NOMO-1 treated with DMSO at 0.1 percent for 48 hours (cell line): ENCODE measurements at regions not wholly inside any gene's neighbourhood (a gene's known extent, or its start where the extent isn't known, plus 50 kb on each side); places are given as distances from the start of the nearest gene placed in this dataset.

Experiments
- DNase-seq: peaks from one replicate; lab custom pipeline; 2025; ENCODE audit not compliant: unreplicated experiment; lab: John Stamatoyannopoulos, UW

GRCh38 chr11:56932572-56933220 is 56.0 kb upstream of the OR5AK2 start:
- DNase-seq: peak; percentile 8

DNA sequence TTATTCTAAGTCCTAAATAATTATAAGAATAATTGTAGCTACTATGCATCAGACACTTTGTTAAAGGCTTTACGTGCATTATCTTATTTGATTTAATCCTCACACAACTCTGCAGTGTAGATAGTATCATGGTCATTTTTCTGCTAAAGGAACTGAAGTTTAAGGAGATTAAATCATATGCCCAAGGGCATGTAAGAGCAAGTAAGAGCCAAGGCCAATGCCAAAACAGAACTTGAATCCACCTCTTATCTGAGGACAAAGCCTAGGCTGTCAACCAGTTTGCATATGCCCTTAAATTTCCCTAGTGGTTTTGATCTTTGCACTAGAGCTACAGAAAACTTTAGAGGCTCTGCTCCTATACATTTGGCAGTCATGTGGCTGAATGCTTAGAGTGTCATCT is 65.6 kb upstream of the OR5AK2 start:
- DNase-seq: no peak

GRCh38 chr11:56922421-56922820 is 66.3 kb upstream of the OR5AK2 start:
- DNase-seq: no peak

DNA sequence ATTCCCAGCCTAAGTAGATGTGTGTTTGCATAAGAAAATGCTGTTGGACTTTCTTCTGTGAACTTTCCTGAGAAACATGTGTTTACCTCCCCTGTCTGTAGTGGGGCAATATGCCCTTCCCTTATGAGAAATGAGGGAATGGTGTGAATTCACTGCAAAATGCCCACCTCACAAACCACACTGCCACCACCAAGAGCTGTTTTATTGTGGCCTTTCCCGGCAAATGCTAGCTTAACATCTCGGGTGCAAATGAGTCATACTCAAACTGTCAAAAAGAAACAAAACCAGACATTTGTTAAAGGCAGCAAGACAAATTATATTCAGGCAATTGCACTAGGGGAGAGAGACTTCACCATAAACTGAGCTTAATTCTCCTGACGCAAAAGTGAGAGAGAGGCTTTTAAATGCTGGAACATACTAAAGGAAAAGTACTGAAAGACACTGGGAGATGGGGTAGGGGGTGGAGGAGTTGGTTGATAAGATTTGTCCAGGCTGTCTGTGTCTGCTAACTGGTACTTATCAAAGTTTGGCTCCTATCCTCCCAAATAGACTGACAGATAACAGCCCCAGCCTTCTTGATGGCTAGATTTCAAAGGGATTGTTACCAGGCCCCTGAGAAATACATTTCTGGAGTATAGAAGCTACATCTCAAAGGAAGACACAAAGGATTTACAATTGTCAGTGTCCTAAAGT is 70.9 kb upstream of the OR5AK2 start:
- DNase-seq: no peak

- DNase-seq: no peak
Measured at GRCh38 chr11:56916587-56916986, 72.1 kb upstream of the OR5AK2 start.

DNA sequence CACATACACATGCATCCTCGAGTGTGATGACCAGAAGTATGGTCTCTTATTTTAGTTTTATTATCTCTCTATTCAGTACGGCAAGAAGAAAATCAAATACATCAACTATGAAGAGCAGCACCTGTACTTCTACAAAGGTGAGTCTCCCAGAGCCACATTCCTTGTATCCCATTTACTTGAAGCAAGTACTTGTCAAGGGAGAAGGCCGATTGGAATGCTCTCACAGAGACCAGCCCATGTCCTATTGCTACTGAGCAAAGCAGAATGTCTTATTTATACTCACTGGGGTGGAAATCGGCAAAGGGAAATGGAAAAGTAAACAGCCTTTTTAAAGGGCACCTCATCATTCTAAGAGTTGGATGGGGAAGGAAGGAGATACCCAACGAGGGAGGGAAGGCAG is 72.6 kb upstream of the OR5AK2 start:
- no peak for DNase-seq

GRCh38 chr11:56911312-56911711 is 77.4 kb upstream of the OR5AK2 start:
- DNase-seq: no peak

- DNase-seq: no peak
Measured at GRCh38 chr11:56910785-56911184, 77.9 kb upstream of the OR5AK2 start.

- no peak for DNase-seq
Measured at GRCh38 chr11:56910046-56910773, 78.5 kb upstream of the OR5AK2 start.

GRCh38 chr11:56909563-56909962 is 79.2 kb upstream of the OR5AK2 start:
- DNase-seq: no peak

DNA sequence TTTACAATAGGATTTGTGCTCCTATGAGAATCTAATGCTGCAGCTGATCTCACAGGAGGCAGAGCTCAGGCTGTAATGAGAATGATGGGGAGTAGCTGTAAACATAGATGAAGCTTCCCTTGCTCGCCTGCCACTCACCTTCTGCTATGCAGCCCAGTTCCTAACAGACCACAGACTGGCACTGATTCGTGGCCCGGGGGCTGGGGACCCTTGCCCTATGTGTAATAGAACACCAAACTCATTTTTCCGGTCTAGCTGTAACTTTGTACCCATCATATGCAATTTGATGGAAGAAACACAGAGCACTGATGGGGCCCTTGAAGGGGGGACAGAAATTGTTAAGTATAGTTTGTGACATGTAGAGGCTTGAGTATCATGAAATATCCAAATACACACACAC is 79.6 kb upstream of the OR5AK2 start:
- no peak for DNase-seq

- DNase-seq: no peak
Measured at GRCh38 chr11:56906683-56907148, 82.0 kb upstream of the OR5AK2 start.

GRCh38 chr11:56905936-56906335 is 82.8 kb upstream of the OR5AK2 start:
- DNase-seq: no peak

DNA sequence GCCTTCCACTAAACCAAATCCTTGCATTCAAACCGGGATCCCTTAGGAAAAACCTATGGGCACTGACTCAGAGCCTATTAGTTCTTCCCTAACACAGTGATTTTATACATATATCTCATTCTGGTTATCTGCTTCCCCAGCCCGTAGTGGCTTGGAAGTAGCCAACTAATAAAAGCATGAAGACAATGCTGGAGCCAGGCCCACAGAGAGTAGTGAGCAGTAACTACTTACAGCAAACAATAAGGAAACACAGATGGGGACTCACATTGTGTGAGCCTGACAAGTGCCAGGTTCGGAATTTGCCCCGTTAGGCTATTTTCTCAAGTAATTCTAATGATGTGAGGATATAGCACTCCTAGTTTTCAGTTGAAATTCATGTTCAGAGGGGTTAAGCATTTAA is 83.3 kb upstream of the OR5AK2 start:
- no peak for DNase-seq

- DNase-seq: peak; percentile 69
Measured at GRCh38 chr11:56898856-56899255, 89.9 kb upstream of the OR5AK2 start.

DNA sequence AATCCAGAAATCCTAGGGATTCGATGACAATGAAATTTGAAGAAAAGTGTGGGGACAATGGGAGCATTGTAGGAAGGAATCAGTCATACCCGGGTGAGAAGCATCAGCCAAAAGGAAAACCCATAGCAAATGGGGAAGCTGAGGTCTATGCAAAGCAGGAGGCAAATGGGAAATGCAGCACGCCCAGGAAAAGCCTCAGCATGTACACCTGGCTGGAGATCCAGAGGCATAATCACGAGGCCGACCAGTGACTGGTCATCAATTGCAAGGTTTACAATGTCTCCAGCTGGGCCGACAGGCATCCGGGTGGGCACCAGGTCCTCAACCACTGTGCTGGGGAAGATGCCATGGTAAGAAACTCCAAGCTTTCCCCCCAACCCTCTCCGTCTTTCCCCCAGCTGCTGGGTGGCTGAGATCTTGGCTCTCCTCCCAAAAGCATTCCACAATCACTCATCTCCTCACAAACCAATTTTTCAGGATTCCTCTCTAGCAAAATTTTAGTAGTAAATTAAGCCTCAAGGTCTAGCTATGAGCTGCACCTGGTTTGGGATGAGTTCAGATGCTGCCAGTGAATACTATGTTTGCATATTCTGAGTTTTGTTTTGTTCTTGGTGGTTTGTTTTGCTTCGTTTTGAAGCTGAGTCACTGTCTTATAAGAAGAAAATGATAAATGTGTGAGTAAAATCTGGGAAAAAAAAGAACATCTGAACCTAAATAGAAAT is 98.0 kb upstream of the OR5AK2 start:
- no peak for DNase-seq

- no peak for DNase-seq
Measured at GRCh38 chr11:56889986-56890385, 98.7 kb upstream of the OR5AK2 start.

- no peak for DNase-seq
Measured at GRCh38 chr11:56887940-56888339, 100.8 kb upstream of the OR5AK2 start.

- no peak for DNase-seq
Measured at GRCh38 chr11:56886455-56886854, 102.3 kb upstream of the OR5AK2 start.

- no peak for DNase-seq
Measured at GRCh38 chr11:56885854-56886253, 102.9 kb upstream of the OR5AK2 start.

GRCh38 chr11:56885177-56885576 is 103.5 kb upstream of the OR5AK2 start:
- no peak for DNase-seq
